Astrocyte (in vitro differentiated cells and primary cell): ENCODE measurements at regions not wholly inside any gene's neighbourhood (a gene's known extent, or its start where the extent isn't known, plus 50 kb on each side); places are given as distances from the start of the nearest gene placed in this dataset.

Experiments used
- DNase-seq: peaks from one replicate; pipeline ENCODE4 v3.0.0-alpha.2; 2010; ENCODE audit warnings: low read depth
- FAIRE-seq: peaks from 2 replicates; lab custom pipeline; 2011; peaks lifted over from hg19 to GRCh38; lab: Jason Lieb, UNC
- H2AFZ ChIP-seq: 2 replicates; pipeline ENCODE4 v1.6.0; 2012; ENCODE audit warnings: low read depth, low read length, inconsistent platforms
- H3K27ac ChIP-seq: 2 replicates; pipeline ENCODE4 v1.5.1; 2011; ENCODE audit warnings: low read depth, low read length, inconsistent platforms
- H3K27me3 ChIP-seq: 2 replicates; pipeline ENCODE4 v1.6.0; 2011; ENCODE audit warnings: low read length, inconsistent platforms; ENCODE audit not compliant: insufficient read depth
- H3K36me3 ChIP-seq: 2 replicates; pipeline ENCODE4 v1.5.1; 2011; ENCODE audit warnings: low read length, inconsistent platforms; ENCODE audit not compliant: insufficient read depth
- H3K4me1 ChIP-seq: 2 replicates; pipeline ENCODE4 v1.5.1; 2011; ENCODE audit warnings: low read length, inconsistent platforms; ENCODE audit not compliant: insufficient read depth
- H3K4me2 ChIP-seq: 2 replicates; pipeline ENCODE4 v1.6.0; 2012; ENCODE audit warnings: low read length, inconsistent platforms
- H3K4me3 ChIP-seq: 2 replicates; pipeline ENCODE4 v1.5.1; 2011; ENCODE audit warnings: low read depth, mild to moderate bottlenecking, low read length, inconsistent platforms; ENCODE audit not compliant: insufficient read depth
- H3K79me2 ChIP-seq: 2 replicates; pipeline ENCODE4 v1.6.0; 2012; ENCODE audit warnings: mild to moderate bottlenecking, low read length, inconsistent platforms; ENCODE audit not compliant: insufficient read depth
- H3K9ac ChIP-seq: 2 replicates; pipeline ENCODE4 v1.6.0; 2012; ENCODE audit warnings: mild to moderate bottlenecking, low read length, inconsistent platforms
- H3K9me3 ChIP-seq: 2 replicates; pipeline ENCODE4 v1.5.1; 2012; ENCODE audit warnings: low read depth, mild to moderate bottlenecking, low read length, inconsistent platforms; ENCODE audit not compliant: insufficient read depth
- H4K20me1 ChIP-seq: 2 replicates; pipeline ENCODE4 v1.6.0; 2012; ENCODE audit warnings: low read length, inconsistent platforms; ENCODE audit not compliant: insufficient read depth
- H3K27ac Mint-ChIP-seq: one replicate; pipeline ENCODE4 v1.8.0; 2021; ENCODE audit warnings: mild to moderate bottlenecking, mixed read lengths; ENCODE audit not compliant: unreplicated experiment
- H3K27me3 Mint-ChIP-seq: one replicate; pipeline ENCODE4 v1.8.0; 2021; ENCODE audit warnings: low read depth, mixed read lengths; ENCODE audit not compliant: unreplicated experiment
- H3K36me3 Mint-ChIP-seq: one replicate; pipeline ENCODE4 v1.8.0; 2021; ENCODE audit warnings: low read depth, mixed read lengths; ENCODE audit not compliant: unreplicated experiment
- H3K4me1 Mint-ChIP-seq: one replicate; pipeline ENCODE4 v1.8.0; 2021; ENCODE audit warnings: low read depth, mixed read lengths; ENCODE audit not compliant: unreplicated experiment
- H3K4me3 Mint-ChIP-seq: one replicate; pipeline ENCODE4 v1.8.0; 2021; ENCODE audit warnings: mild to moderate bottlenecking, moderate library complexity, mixed read lengths; ENCODE audit not compliant: unreplicated experiment
- H3K9me3 Mint-ChIP-seq: one replicate; pipeline ENCODE4 v1.8.0; 2021; ENCODE audit warnings: mild to moderate bottlenecking, mixed read lengths; ENCODE audit not compliant: unreplicated experiment
- EZH2 ChIP-seq: IDR thresholded peaks from 2 replicates; pipeline ENCODE4 v1.6.1; 2012; ENCODE audit warnings: mild to moderate bottlenecking, low read length, inconsistent platforms; ENCODE audit not compliant: insufficient read depth
- TF ChIP-seq, protein P1 (sequence below): IDR thresholded peaks from 2 replicates; pipeline ENCODE4 v1.5.1; 2011; ENCODE audit warnings: low read depth, mild to moderate bottlenecking, inconsistent platforms, low read length, moderate library complexity; ENCODE audit not compliant: insufficient read depth

DNA sequence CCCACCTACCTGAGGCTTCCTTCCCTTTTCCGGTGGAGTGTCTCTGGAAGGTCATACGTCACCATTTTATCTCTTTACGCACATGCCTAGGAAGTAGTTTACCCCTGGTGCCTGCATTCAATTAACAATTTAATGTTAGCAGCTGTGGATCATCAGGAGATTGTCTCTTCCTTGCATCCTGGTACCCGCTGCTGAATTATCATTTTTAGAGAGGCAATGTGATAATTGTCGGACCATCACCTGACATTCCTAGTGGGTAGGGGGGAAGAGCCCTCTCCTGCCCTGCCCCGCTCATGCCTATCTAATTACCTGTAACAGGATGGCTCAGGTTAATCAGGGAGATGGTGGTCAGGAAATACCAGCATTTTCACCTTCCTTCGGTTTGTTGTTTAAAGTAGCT, 863.6 kb downstream of the RPA4 start:
- no peaks in the 10 kb centered on the region for H3K27me3 ChIP-seq
- Mint-ChIP-seq H3K27ac (no peak overlapping the region), H3K4me1 (no peaks in the 10 kb centered on the region), H3K36me3 (no peaks in the 10 kb centered on the region), H3K9me3 (no peaks in the 10 kb centered on the region), H3K27me3 (peaks cover 3% of the 10 kb centered on the region), H3K4me3 (no peak overlapping the region)
- no peaks in the 10 kb centered on the region for H3K9me3 ChIP-seq
- H3K4me2 ChIP-seq, result no peak overlapping the region
- no peak for FAIRE-seq
- no peak overlapping the region for H3K9ac ChIP-seq
- H3K4me3 ChIP-seq, result no peak overlapping the region
- H3K4me1 ChIP-seq, result no peaks in the 10 kb centered on the region
- H4K20me1 ChIP-seq, result no peaks in the 10 kb centered on the region
- DNase-seq, result no peak
- no peak overlapping the region for H3K27ac ChIP-seq
- H3K79me2 ChIP-seq, result no peaks in the 10 kb centered on the region
- no peak overlapping the region for H2AFZ ChIP-seq
- H3K36me3 ChIP-seq, result no peaks in the 10 kb centered on the region
- TF ChIP-seq, protein P1, sequence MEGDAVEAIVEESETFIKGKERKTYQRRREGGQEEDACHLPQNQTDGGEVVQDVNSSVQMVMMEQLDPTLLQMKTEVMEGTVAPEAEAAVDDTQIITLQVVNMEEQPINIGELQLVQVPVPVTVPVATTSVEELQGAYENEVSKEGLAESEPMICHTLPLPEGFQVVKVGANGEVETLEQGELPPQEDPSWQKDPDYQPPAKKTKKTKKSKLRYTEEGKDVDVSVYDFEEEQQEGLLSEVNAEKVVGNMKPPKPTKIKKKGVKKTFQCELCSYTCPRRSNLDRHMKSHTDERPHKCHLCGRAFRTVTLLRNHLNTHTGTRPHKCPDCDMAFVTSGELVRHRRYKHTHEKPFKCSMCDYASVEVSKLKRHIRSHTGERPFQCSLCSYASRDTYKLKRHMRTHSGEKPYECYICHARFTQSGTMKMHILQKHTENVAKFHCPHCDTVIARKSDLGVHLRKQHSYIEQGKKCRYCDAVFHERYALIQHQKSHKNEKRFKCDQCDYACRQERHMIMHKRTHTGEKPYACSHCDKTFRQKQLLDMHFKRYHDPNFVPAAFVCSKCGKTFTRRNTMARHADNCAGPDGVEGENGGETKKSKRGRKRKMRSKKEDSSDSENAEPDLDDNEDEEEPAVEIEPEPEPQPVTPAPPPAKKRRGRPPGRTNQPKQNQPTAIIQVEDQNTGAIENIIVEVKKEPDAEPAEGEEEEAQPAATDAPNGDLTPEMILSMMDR, result no peak
- no peak for TF ChIP-seq EZH2

DNA sequence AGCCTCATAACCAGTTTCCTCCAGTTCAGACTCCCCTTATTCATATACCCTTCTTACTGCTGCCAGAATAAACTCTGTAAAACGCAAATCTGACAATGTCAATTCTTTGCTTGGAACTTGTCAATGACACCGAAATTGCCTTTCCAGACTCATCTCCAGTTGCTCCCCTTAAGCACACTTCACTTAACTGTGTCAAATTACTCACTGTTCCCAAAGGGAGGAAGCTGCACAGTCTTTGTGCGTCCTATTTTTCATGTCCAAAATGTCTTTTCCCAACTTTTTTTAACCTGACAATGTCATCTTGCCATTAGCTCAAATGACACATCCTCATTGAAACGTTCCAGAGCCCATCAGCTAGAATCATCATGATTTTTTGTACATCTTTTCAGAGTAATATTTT, 867.3 kb downstream of the RPA4 start:
- no peak for TF ChIP-seq EZH2
- TF ChIP-seq, protein P1, result no peak
- Histone ChIP-seq H3K4me1 (no peaks in the 10 kb centered on the region), H3K79me2 (no peaks in the 10 kb centered on the region), H4K20me1 (no peaks in the 10 kb centered on the region), H3K9me3 (no peaks in the 10 kb centered on the region), H3K27ac (no peak overlapping the region), H3K27me3 (no peaks in the 10 kb centered on the region), H3K36me3 (no peaks in the 10 kb centered on the region), H2AFZ (no peak overlapping the region), H3K4me2 (no peak overlapping the region), H3K9ac (no peak overlapping the region), H3K4me3 (no peak overlapping the region)
- Mint-ChIP-seq H3K4me1 (no peaks in the 10 kb centered on the region), H3K27ac (no peak overlapping the region), H3K27me3 (peaks cover 1% of the 10 kb centered on the region), H3K4me3 (no peak overlapping the region), H3K9me3 (no peaks in the 10 kb centered on the region), H3K36me3 (no peaks in the 10 kb centered on the region)
- FAIRE-seq (peak; percentile 79), DNase-seq (no peak)

DNA sequence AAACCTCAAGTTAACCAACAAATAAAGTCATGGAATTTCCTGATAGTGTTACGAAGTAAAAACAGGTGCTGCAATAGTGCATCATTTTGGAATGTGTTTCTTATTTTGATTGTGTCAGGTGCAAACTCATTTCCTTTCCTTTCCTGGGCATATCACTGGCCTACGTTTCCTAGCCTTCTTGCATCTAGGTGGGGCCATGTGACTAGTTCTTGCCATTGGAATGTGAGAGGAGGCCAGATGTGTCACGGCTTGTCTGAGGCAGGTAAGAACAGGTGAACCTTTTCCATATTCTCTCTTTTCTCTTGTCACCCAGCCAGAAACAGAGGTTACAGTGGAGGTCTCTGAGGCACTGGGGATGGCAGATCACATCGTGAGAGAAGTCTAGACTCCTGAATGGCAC, 868.0 kb downstream of the RPA4 start:
- no peak overlapping the region for H3K9ac ChIP-seq
- no peak for FAIRE-seq
- no peak overlapping the region for H3K4me2 ChIP-seq
- no peaks in the 10 kb centered on the region for H3K4me1 ChIP-seq
- no peaks in the 10 kb centered on the region for H3K79me2 ChIP-seq
- no peaks in the 10 kb centered on the region for H3K27me3 Mint-ChIP-seq
- H3K36me3 ChIP-seq, result no peaks in the 10 kb centered on the region
- no peaks in the 10 kb centered on the region for H4K20me1 ChIP-seq
- no peak overlapping the region for H2AFZ ChIP-seq
- no peak for DNase-seq
- no peaks in the 10 kb centered on the region for H3K9me3 ChIP-seq
- H3K4me1 Mint-ChIP-seq, result no peaks in the 10 kb centered on the region
- TF ChIP-seq, protein P1, result no peak
- no peak for TF ChIP-seq EZH2
- no peaks in the 10 kb centered on the region for H3K9me3 Mint-ChIP-seq
- H3K27me3 ChIP-seq, result no peaks in the 10 kb centered on the region
- no peak overlapping the region for H3K27ac ChIP-seq
- H3K36me3 Mint-ChIP-seq, result no peaks in the 10 kb centered on the region
- no peak overlapping the region for H3K27ac Mint-ChIP-seq
- no peak overlapping the region for H3K4me3 Mint-ChIP-seq
- H3K4me3 ChIP-seq, result no peak overlapping the region
